Activated T-cell treated with anti-CD3 and anti-CD28 coated beads for 24 hours (primary cell): ENCODE measurements at regions not wholly inside any gene's neighbourhood (a gene's known extent, or its start where the extent isn't known, plus 50 kb on each side); places are given as distances from the start of the nearest gene placed in this dataset.

ENCODE experiments used
- DNase-seq: peaks from one replicate; pipeline ENCODE4 v3.0.0-alpha.2; 2020; ENCODE audit warnings: low read depth

DNA sequence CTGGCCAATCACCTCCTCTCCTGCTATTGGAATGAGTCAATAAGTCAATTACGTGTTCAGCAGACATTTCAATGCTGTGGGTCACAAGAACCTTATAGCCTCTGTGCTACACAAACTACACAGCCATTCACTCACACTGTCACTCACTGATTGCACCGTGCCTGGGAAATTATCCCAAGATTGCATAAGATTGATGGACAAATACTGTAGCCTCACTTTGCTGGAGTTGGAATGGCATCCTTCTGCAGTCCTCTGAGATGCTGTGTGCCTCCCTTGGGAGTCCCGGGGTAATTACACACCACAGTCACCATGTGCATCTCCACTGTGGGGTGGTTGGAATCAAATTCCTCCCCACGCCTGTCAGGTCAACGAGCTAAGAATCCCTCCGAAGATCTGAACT, 358.7 kb upstream of the MGMT start:
- no peak for DNase-seq

- DNase-seq, result no peak
Observed at GRCh38 chr10:129108994-129109393, 358.0 kb upstream of the MGMT start.

DNA sequence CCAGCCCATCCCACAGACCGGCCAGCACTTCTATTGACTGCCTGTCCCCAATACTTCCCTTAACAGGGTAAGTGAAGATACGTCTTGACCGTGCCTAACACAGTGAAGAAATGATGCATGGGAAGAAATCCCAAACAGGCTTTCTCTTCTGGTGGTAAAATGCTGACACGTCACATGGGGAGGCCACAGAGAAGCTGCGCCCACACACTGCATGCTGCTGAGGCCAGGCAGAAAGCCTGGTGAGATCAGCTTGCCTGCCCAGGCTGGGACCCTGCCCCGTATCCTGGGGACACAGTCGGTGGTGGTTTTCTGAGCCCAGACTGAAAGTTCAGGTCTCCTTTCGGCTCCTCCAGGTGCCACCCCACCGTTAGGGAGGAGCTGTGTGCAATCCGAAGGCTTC, 356.3 kb upstream of the MGMT start:
- DNase-seq, result no peak

DNA sequence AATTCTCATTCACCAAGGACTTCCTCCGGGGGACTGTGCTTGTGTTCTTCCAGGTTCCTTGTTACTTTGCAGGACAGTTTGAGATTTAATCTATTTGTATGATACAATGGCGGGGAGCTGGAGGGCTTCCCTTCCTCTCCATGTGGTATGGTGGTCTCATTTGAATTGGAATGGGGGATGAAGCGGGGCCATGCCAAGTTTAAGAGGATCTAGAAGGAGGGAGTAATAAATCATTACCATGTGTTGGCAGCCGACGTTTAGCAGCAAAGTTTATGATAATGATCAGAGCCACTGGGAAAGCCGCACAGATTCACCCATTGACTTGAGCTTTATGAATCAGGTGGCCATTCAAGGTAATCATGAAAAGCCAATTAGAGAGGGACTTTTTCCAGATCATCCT, 355.1 kb upstream of the MGMT start:
- no peak for DNase-seq

- no peak for DNase-seq
Observed at GRCh38 chr10:129114588-129114987, 352.5 kb upstream of the MGMT start.

DNA sequence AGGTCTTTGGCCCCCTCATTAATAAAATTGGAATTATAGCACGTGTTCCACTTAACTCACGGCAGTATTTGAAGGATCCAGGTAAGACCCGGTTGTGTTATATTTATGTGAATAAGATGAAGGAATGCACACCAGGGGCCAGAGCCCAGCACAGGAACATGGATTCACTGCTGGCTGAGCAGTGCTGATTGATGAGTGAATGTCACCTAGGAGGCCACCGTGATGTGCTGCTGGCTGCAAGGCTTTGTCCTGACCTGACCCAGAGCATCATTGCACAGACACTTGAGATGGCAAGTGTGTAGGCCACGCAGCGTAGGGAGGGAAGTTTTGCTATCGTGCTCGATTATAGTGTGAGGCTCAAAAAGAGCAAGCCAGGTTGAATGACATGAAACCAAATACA, 350.7 kb upstream of the MGMT start:
- DNase-seq, result no peak

DNA sequence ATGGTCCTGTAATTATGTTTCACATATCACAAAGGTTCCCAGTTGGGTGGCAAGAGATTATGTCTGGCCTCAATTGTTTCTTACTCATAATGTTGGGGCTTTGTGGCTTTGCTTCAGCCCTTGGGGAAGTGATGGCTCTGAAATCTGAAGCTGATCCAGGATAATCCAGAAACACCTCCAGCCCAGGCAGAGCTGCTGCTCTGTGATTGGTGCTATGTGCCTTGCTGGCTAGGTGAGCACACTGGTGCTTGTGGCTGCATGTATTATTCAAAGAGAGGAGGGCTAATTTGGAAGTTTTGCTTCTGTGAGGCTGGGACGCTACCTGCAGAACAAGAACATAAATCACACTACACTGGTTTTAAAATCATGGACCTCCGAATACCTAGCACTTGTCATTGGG, 346.6 kb upstream of the MGMT start:
- DNase-seq, result no peak

DNA sequence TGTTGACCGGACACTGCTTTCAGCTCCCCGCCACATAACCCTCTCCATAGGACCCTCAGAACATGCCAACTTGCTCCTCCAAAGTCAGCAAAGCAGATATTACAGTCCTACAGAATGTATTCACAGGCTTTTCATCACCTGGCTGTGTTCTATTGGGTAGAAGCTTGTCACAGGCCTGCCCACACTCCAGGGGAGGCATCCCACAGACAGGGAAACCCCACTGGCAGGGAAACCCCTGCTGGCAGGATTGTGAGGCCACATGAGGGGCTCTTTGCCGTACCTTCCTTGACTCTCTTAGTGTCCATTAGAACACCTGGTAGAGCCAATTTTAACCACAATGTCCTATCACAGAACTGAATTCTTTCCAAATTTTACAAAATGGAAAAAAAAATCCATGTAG, 344.2 kb upstream of the MGMT start:
- DNase-seq, result no peak

GRCh38 chr10:129123428-129123827, 343.6 kb upstream of the MGMT start:
- DNase-seq, result no peak

DNA sequence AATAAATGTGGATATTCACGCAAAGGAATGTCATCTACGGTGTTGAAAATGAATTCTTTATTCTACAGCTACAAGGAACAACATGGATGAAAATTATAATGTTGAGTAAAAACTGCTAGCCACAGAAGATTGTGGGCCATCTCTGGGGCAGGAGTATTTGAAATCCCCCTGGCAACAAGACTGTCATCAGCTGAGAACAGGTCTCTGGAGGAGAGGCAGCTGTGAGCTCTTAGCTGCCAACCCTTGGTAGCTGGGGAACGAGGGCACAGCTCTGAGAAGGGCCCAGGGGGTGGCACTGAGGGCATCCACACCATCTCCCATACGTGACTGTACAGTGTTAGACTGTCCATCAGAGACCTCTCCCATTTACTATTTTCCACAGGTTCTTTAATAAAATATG, 340.1 kb upstream of the MGMT start:
- DNase-seq, result no peak

DNA sequence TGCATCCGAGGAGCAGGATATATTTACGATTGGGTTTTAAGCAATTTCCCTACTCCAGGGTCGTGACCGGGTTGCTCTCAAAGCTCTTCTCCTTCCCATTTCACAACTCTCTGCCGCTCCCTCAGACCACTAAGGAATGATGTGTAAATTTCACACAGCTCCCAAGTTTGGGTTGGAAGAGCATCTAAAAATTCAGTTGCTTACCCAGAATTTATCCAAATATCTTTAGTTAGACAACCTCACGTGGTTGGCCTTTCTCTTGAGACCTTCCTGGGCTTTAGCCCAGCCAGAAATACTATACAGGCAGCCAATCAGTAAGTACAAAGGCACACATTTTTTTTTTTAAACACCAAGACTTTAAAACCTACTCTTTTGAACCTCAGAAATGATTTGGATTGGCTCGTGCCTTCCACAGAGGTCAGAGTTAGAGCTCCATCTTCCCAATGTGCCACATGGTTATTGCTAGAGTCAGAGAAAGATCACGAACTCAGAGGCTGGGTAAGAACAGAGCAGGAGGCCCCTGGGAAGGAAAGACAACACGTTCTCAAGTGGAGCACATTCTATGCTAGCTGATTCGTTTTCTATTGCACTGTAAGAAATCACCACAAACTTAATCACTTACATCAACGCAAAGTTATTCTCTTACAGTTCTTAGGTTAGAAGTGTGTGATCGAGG, 335.4 kb upstream of the MGMT start:
- no peak for DNase-seq

GRCh38 chr10:129133856-129134255, 333.2 kb upstream of the MGMT start:
- no peak for DNase-seq

DNA sequence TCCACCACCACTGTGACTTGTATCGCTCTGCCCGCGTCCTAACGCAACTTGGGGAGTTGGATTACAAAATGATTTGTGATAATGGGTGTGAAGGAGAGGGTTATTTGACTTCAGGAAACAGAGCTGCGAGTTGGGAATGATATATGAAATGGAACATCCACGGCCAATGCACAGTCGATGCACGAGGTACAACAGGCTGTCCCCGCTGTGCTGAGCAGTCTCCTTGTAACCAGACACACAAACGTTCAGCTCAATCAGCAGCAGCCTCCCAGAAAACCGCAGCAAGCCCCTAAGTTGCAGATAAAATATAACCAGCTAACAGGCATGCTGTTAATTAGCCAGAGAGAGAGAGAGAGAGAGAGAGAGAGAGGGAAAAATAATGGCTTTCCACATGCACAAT, 332.7 kb upstream of the MGMT start:
- DNase-seq, result no peak

- no peak for DNase-seq
Observed at GRCh38 chr10:129135624-129136023, 331.4 kb upstream of the MGMT start.

DNA sequence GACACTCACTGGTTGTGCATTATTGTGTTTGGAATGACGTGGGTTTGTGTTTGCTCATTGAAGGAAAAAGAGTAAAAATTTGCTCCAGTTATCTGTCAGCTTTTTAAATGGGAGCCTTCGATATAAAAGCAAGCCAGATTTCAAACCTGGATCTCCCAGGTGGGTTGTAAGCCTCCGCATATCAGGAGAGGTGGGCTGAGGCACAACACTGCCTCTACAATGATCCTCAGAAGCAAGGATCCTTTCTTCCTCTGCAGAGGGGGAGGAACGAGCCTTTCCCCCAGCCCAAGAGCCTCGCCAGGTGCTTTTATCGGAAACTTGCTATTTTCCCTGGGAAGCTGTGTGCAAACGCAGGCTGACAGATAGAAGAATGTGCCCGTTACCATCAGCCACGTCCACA, 331.0 kb upstream of the MGMT start:
- no peak for DNase-seq

DNA sequence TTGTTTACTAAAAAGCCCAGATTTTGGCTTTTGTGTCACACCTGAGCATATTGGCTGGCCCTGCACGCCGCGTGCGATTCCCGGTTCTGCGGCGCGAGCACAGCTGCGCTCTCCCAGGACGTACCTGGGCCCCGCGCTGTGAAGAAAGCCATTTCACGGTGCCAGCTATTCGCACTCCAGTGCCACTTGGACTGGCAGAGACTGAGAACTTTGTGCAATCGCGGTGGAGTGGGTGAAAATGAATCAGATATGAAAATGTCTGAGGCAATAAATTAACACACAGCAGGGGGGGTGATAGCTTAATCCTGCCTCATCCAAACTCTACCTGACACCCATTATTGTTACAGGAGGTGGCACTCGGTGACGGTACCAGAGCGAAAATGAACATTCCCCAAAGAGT, 330.1 kb upstream of the MGMT start:
- no peak for DNase-seq

DNA sequence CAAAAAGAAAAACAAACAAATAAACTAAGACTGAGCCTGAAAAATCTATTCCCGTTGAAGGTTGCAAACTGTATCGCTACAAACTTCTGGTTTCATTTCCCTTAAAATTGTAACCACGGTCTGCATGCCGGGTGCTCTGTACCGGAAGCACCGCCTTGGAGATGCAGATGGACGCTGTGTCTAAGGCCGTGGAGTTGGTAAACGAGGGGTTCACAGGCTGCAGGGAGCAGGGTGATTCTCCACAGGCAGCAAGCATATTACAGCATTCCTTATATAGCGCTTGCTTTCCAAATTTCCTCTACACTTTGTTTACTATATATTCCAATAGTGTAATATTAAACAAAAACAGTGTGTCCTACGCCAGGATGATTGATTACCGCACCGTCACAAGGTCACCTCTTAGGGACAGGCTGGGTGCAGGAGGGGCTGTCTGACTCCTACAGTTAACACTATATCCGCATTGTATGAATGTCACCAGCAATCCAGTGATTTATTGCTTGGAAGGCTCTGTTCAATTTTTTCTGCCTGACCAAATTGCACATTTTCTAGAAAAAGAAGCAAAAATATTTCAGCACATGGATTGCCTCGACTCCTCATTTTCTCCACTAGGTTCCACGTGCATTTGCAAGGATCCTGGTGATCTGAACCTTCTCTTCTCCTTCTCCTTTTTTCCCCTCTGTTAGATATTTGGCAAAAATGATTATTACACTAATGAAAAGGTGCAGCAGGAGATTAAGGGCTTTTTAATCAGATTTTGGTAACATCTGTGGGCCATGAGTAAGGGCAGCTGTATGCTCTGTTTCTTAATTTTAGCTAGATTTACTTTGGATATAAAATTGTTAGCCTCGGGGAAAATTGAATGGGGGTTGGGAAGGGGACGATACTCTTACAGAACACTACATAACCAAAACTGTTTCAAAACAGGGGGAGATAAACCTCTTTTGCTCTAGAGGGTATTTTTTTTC, 325.8 kb upstream of the MGMT start:
- no peak for DNase-seq

- DNase-seq, result no peak
Observed at GRCh38 chr10:129151281-129151680, 315.8 kb upstream of the MGMT start.

DNA sequence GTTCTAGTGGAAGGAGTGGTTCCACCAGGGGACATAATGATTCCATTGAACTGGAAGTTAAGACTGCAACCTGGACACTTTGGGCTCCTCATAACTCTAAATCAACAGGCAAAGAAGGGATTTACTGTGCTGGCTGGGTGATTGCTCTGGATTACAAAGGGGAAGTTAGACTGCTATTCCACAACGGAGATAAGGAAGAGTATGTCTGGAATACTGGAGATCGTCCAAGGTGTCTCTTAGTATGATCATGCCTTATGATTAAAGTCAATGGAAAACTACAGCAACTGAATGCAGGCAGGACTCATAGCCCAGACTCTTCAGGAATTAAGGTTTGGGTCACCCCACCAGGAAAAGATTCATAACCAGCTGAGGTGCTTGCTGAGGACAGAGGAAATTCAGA, 310.6 kb upstream of the MGMT start:
- DNase-seq, result no peak

DNA sequence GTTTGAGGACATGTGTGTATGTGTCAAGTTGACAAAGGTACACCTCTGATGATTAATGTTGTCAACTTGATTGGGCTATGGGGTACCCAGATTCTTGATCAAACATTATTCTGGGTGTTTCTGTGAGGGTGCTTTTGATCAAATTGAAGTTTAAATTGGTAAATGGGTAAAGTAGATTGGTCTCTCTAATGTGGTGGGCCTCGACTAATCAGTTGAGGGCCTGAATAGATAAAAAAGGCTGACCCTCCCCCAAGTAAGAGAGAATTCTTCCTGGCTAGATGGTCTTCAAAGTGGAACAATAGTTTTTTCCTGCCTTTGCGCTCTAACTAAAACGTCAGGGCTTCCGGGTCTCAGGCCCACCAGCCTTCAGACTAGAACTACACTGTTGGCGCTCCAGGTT, 309.9 kb upstream of the MGMT start:
- no peak for DNase-seq

DNA sequence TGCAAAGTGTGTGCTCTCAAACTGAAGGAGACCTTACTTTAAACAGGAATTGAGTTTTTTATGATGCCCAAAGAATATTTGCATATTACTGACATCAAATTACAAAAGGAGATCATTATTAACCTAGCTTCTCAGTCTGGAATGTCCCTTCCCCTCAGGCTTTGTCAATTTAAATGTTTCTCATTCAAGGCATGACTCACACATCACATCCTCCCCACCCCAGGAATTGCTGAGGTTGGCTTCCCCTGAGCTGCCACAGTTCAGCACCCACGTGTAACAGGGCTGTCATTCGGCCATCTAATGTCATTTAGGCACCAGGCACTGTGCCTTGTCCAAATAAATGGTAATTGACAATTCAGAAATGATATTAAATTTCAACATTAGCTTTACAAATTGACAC, 305.9 kb upstream of the MGMT start:
- DNase-seq, result no peak

DNA sequence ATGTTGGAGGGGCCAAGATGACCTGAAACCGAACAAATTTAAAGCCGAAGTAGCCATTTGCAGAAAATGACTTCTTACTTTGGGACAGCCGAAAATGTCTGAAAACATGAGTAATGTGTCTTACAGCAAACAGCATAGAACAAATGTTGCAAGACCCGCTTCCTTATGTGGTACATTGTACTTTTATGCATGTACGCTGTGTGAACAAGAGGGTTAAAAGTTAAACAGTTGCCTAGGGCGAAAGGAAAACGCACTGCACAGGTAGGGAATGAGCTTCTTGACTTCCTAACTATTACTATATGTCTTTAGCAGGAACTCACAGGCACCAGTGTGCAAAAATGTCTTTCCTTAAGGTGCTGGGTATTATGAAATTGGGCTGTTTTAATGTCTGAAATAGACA, 303.5 kb upstream of the MGMT start:
- no peak for DNase-seq

DNA sequence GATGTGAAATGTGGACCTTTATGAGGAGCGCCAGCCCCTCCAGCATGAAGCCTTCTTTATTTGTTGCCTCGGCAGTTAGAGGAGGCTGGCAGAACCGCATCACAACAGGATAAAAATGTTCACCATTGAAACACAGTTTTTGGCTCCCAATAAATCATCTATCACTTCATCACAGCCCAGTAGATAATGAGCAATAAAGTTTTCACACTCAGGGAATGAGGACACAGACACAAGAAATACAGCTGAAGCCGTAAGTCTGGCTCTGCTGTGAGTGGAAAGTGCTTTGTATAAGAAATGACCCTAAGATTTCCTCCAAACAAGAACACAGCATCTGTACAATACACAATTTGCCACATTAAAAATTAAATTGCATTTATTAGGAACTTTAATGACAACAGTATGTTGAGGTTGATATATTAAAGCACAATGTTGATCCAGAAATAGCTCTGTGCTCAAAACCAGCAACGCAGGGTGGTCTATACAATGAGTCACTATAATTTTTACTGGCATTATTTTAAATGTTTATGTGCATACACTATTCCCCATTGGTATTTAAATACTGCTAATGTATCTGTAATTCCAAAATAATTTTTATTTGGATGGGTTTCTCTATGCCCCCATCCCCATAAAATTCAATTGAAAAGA, 301.8 kb upstream of the MGMT start:
- no peak for DNase-seq
